Epithelial cell of esophagus (primary cell): ENCODE measurements at regions not wholly inside any gene's neighbourhood (a gene's known extent, or its start where the extent isn't known, plus 50 kb on each side); places are given as distances from the start of the nearest gene placed in this dataset.

Experiments used
- DNase-seq: peaks from one replicate; pipeline ENCODE4 v3.0.0; 2010; ENCODE audit warnings: low read depth
- H3K4me3 ChIP-seq: 2 replicates; pipeline ENCODE4 v1.5.1; 2011; ENCODE audit warnings: mild to moderate bottlenecking, low read length, control low read depth
- TF ChIP-seq, protein P1 (sequence below): IDR thresholded peaks from 2 replicates; pipeline ENCODE4 v1.5.1; 2011; ENCODE audit warnings: low read depth, mild to moderate bottlenecking, low read length, control low read depth, inconsistent platforms; ENCODE audit not compliant: insufficient read depth; ENCODE audit errors: missing control alignments

DNA sequence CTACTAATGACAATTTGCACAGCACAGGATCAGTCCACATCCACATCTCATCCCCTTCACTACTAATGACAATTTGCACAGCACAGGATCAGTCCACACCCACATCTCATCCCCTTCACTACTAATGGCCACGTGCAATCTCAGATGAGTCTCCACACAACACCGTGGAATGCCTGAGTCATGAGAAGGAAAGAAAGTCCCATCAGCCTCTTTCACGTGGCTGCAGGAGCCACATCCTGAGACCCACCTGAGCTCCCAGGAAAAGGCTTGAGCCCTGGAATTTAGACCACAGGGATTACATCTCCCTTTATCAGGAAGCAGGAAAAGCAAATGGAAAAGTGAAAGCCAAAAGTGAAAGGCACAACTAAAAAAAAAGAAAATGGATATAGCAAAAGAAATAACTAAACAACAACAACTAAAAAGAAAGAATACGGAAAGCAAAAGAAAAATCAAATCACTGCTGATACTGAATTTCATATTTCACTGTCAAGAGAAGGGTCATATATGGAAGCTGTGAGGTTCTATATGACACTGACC is 1300.5 kb downstream of the TMEM121 start:
- H3K4me3 ChIP-seq: no peak overlapping the region
- no peak for DNase-seq
- TF ChIP-seq, protein P1, sequence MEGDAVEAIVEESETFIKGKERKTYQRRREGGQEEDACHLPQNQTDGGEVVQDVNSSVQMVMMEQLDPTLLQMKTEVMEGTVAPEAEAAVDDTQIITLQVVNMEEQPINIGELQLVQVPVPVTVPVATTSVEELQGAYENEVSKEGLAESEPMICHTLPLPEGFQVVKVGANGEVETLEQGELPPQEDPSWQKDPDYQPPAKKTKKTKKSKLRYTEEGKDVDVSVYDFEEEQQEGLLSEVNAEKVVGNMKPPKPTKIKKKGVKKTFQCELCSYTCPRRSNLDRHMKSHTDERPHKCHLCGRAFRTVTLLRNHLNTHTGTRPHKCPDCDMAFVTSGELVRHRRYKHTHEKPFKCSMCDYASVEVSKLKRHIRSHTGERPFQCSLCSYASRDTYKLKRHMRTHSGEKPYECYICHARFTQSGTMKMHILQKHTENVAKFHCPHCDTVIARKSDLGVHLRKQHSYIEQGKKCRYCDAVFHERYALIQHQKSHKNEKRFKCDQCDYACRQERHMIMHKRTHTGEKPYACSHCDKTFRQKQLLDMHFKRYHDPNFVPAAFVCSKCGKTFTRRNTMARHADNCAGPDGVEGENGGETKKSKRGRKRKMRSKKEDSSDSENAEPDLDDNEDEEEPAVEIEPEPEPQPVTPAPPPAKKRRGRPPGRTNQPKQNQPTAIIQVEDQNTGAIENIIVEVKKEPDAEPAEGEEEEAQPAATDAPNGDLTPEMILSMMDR: no peak

DNA sequence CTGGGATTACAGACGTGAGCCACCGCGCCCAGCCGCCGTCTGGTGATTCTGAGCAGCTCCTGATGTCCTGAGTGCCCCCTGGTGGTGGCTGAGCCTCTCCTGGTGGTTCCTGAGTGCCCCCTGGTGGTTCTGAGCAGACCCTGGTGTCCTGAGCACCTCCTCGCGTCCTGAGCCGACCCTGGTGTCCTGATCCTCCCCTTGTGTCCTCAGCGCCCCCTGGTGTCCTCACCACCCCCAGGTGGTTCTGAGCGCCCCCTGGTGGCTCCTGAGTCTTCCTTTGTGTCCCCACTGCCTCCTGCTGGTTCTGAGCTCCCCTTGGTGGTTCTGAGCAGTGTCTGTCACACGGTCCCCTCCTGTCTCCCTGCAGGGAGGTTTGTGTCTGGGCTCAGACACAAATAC is 1304.9 kb downstream of the TMEM121 start:
- TF ChIP-seq, protein P1: no peak
- no peak overlapping the region for H3K4me3 ChIP-seq
- DNase-seq: no peak

DNA sequence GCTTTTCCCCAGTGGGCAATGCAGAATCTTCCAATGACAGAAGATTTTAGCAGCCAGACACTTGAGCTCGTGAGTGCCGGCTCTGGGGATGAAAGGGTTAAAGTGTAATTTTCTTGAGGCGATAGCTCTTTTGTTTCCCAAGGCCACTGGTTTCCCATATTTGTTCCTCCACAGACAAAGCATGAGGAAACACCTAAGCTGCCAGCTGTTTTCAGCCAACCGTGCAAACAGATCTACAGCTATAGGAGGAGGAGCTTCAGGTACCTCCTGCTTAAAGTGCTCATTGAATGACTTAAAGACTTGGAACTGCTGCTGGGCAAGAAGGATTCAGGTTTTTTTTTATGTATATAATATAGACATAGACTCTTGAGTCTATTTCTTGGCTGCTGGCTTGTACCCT is 1311.5 kb downstream of the TMEM121 start:
- DNase-seq: no peak
- no peak overlapping the region for H3K4me3 ChIP-seq
- TF ChIP-seq, protein P1: no peak

DNA sequence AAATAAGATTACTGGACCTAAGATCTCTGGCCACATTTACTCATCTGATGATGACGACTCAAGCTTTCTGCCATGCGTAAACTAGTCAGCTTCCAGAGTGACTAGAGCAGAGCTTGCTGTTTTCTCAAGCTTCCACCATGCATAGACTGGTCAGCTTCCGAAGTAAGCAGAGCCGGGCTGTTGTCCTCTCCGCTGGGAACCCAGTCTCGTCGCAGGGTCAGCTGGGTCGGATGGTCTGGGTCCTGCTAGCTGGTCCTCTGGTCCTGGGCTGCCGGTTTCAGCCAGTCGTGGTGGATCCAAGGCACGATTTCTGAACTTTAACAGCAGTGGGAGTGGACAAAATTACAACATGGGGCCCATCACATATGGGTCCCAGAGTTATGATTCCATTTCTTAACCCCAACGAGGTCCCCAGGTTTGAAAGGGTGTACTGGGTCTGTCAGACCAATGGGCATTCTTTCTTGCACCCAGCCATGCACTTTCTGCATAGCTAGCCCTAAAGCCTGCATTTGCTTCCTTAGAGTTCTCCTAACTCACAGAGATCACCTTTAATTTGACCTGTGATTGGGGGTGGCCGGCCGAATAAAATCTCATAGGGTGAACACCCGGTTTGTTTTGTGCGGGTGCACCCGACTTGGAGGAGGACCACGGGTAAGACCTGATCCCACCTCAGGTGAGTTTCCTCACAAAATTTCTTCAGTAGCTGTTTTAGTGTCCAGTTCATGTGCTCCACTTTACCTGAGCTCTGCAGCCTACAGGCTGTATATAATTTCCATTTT is 1312.8 kb downstream of the TMEM121 start:
- no peak for DNase-seq
- TF ChIP-seq, protein P1: no peak
- H3K4me3 ChIP-seq: no peak overlapping the region

DNA sequence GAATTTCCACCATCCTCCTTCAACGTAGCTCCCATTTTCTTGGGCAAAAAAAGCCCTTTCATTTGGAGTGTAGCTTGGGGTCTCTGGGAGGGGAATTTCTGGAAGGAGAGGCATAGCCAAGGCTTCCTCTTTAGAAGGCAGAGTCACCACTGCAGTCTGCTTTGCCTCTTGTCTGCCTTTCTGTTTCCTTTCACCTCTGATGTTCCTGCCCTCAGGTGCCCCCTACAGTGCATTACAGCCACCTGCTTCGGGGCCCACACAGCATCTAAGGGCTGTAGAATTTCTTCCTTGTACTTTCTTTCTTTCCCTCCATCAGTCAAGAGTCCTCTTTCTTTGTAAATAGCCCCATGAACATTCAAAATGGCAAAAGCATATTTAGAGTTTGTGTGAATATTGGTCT is 1313.9 kb downstream of the TMEM121 start:
- DNase-seq: no peak
- H3K4me3 ChIP-seq: no peak overlapping the region
- TF ChIP-seq, protein P1: no peak

DNA sequence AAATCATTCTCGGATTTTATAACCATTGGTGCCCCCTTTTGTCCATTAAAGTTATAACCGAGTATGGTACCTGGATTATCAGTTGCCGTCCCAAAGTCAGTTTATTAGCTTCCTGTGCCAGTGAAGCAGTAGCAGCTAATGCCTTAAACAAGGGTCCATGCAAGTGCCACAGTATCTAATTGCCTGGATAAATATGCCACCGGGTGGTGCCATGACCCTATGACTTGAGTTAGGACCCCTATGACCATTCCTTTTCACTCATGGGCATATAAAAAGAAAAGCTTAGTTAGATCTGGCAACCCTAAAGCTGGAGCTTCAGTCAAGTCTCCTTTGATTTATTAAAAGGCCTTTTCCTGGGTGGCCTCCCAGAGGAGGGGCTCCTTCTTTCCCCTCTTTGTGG is 1314.6 kb downstream of the TMEM121 start:
- no peak for DNase-seq
- no peak overlapping the region for H3K4me3 ChIP-seq
- TF ChIP-seq, protein P1: no peak

DNA sequence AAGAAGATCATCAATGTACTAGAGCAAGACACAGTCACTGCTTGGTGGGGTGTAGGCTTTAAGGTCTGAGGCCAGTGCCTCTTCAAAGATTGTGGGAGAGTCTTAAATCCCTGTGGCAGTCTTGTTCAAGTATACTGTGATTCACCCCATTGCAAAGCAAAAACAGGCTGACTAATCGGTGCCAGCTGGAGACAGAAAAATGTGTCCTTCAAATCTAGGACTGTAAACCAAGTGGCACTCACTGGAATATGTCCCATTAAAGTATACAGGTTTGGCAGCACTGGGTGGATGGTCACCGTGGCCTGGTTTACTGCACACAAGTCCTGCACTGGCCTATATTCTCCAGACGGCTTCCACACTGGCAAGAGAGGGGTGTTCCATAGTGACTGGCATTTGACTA is 1315.3 kb downstream of the TMEM121 start:
- no peak overlapping the region for H3K4me3 ChIP-seq
- peak; percentile 11 for DNase-seq
- TF ChIP-seq, protein P1: no peak
